Skeletal muscle cell (primary cell): ENCODE measurements at regions not wholly inside any gene's neighbourhood (a gene's known extent, or its start where the extent isn't known, plus 50 kb on each side); places are given as distances from the start of the nearest gene placed in this dataset.
A peak's percentile ranks its signal among the peaks of the same experiment; 100 is the strongest.

Experiments used
- DNase-seq: peaks from one replicate; pipeline ENCODE4 v3.0.0-alpha.2; 2010; ENCODE audit warnings: low read depth
- H3K4me3 ChIP-seq: 2 replicates; pipeline ENCODE4 v1.5.1; 2011; ENCODE audit warnings: low read depth, mild to moderate bottlenecking, control low read depth, low read length, moderate library complexity

DNA sequence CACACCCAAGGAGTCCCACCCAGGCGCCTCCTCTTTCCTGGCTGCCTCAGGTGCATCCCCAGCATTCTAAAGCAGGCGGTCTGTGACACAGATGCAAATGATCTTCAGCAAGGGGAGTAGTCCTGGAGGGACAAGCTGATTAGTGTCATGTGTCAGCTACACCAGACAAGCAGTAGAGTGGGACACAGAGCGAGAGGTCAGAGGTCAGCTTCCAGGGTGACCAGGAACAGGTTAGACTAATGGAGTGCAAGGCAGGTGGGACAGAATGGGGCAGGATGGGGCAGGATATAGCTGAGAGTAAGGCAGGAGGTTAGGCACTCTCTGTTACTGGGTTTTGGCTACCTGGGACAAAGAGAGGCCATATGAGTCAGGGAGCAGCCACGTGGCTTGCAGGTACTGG, 534.0 kb downstream of the FUT8 start:
- DNase-seq, result no peak
- no peak overlapping the region for H3K4me3 ChIP-seq

DNA sequence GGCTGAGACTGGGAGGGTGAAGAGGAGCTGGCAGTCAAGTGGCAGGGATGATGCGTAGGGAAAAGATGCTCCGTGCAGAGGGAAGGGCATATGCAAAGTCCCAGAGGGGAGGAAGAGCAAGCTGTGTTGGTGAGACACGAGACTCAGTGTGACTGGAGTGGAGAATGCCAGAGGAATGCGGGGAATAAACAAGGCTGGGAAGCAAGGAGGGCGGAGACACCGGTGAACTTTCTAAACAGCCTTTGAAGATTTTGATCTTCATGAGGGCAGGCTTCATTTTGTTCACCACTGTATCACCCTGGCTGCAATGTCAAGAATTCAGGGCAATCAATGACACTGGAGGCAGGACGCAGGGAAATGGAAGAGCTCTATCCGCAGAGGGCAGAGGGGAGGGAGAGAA, 535.8 kb downstream of the FUT8 start:
- no peak for DNase-seq

GRCh38 chr14:65949711-65950516, 536.3 kb upstream of the CCDC196 start:
- peak; percentile 7 for DNase-seq
- H3K4me3 ChIP-seq, result no peak overlapping the region

More for the DNA sequence above, 535.8 kb downstream of the FUT8 start:
- no peak overlapping the region for H3K4me3 ChIP-seq

GRCh38 chr14:65954942-65955341, 531.2 kb upstream of the CCDC196 start:
- no peak overlapping the region for H3K4me3 ChIP-seq
- DNase-seq, result no peak

DNA sequence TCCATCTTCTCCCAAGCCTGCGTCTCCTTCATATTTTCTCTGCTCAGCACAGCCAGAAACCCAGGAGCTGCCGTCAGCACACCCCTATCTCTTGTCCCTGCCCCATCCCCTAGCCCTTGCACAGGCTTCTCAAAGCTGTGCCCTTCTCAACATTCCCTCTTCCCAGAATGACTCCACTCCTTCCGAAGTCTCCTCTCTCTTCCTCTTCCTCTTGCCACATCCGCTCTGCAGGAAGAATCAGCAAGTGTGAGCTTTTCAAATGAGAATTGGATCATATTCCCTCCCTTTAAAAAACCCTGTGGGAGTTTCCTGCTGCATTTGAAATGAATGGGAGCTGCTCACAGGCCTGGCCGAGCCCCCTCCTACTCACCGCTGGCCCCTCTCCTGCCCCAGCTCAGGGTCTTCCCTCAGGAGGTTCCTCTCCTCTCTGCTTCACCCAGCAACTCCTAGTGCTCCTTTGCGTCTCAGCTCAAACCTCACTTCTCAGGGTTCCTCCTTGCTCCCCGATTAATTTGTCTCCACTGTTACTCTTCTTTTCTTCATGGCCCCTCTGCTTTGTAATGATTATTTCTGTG, 528.5 kb upstream of the CCDC196 start:
- no peak overlapping the region for H3K4me3 ChIP-seq
- DNase-seq, result no peak

DNA sequence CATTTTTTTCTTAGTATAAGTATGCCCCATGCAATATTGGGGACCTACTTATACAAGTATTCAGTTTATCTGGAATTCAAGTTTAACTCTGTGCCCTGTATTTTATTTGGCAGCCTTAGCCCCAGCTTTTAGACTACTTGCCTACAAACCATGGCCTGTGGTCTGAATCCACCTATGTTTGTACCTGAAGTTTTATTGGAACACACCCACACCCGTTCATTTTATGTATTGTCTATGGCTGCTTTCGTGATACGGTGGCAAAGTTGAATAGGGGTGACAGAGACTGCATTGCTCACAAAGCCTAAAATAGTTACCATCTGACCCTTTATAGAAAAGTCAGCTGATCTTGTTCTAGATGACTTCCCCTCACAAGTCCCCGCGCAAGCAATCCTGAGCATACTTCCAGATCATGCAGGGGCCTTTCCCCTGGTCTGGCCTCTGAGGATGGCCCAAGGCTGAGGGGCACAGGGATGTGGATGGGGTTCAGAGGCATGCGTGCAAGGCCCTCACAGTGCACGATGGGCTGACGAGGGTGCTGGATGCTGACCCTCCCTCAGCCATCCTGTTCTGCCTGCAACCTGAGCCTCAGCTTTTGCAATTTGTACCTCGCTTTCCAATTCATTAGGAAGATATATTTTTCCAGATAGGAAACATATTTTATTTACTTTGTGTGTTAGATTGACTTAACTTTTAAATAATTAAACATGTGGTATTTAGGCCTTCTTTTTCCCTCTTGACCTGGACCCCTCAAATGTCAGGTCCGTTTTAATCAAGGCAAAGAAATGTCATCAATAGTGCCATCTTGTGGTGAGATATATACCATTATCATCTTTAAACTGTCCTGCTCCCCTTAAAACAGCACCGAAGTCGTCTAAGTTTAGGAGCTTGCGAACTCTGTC, 527.3 kb upstream of the CCDC196 start:
- no peak overlapping the region for H3K4me3 ChIP-seq
- DNase-seq, result no peak

GRCh38 chr14:65959563-65960024, 526.6 kb upstream of the CCDC196 start:
- no peak for DNase-seq

DNA sequence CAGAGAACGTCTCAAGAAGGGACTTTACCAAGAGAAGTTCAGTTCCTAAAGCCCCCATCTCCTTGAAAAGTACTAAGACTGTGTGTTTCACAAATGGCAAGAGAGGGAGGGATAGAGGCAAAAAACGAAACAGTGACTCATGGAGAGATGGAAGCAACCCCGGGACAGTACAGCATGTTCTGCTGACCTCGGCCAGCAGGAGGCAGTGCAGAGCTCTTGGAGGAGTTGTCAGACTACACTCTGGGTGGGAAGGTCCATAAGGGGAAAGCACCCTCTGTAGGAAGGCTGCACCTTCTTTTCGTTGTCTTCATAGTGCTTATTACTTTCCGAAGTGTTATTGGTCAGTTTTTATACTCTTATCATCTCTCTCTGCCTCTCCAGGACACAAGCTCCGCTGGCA, 525.2 kb upstream of the CCDC196 start:
- DNase-seq, result no peak
- no peak overlapping the region for H3K4me3 ChIP-seq

More at GRCh38 chr14:65959563-65960024, 526.6 kb upstream of the CCDC196 start:
- no peak overlapping the region for H3K4me3 ChIP-seq

DNA sequence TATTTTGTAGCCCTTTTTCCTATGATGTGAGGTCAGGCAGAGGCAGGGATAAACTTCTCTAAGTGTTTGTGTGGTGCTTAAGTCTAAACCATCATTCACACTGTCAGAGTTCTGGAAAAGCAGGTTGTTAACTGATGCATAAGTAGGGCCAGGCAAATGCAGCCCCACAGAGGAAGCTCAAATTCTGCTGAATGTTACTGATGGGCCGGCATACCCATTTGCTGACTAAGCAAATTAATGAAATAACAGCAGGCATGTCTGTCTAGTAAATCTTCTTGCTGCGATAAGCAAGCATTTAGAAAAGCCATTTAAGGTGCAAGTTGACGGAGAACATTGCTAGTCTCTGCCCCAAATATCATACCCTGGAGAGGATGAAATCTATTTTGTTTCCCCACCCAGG, 523.2 kb upstream of the CCDC196 start:
- no peak for DNase-seq

DNA sequence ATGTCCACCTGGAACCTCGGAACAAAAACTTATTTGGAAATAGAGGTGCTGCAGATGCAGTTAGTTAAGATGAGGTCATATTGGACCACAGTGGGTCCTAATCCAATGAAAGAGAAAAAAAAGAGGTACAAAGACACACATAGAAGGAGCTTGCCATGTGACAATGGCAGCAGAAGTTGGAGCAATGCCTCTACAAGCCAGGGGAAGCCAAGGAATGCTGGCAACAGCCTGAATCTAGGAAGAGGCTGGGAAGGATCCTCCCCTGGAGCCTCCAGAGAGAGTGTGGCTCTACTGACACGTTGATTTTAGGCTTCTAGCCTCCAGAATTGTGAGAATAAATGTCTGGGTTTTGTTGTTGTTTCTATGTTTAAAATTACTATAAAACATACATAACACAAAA, 521.8 kb upstream of the CCDC196 start:
- no peak for DNase-seq
- H3K4me3 ChIP-seq, result no peak overlapping the region

More for the DNA sequence above, 523.2 kb upstream of the CCDC196 start:
- no peak overlapping the region for H3K4me3 ChIP-seq

DNA sequence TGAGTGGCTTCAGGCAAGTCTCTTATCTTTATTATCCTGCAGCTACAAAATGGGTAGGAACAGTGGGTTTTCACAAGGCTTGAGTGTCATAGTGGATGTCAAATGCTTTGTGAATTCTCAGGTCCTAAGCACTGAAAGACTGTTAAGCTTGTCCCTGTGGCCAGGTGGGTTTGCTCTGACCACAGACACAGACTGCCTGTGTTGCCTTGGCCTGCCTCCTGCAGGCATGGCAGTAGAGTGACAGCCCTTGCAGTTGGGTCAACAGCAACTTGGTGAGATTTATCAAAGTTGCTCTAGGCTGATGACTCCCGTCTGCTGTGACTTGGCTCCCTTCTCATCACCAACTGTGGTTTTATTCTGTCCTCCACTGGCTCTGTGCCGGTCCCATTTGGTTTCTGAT, 520.0 kb upstream of the CCDC196 start:
- DNase-seq, result no peak
- H3K4me3 ChIP-seq, result no peak overlapping the region

DNA sequence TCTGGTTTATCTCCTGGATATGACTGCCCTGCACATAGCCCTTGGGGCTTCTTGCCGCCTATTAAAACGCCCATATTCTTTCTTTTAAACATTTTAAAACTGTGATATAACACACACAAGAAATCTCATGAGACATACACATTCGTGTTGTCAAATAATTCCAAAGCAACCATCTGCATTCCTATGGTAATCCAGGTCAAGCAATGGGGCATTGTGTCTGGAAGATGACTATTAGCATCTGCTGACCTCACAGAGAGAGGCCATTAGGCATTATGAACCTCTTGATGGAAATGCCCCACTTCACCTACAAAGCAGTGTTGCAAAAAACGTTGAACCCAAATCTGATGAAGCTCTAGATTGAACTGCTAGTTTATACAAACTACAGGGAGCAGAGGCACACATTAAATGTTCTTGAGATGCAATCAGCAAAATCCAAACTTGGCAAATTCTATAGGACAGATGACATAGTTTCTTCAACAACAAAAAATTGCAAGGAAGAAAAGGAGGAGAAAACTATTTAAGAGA, 513.8 kb upstream of the CCDC196 start:
- DNase-seq, result peak; percentile 6

GRCh38 chr14:65972891-65973290, 513.3 kb upstream of the CCDC196 start:
- peak; percentile 26 for DNase-seq
- H3K4me3 ChIP-seq, result no peak overlapping the region

More for the DNA sequence above, 513.8 kb upstream of the CCDC196 start:
- no peak overlapping the region for H3K4me3 ChIP-seq

DNA sequence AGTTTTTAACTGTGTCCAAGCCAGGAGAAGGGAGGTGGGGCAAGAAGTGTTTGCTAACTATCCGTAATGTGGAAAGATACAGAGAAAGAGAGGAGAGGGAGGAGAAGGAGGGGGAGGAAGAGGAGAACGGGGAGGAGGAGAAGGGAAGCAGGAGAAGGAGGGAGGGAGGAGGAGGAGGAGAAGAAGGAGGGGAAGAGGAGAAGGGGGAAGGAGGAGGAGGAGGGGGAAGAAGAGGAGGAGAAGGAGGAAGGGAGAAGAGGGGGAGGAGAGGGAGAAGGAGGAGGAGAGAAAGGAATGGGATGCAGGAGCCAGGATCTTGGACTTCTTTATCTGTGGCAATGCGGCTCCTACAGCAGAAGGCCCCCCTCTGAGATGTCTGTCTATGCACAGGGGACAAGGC, 510.3 kb upstream of the CCDC196 start:
- no peak overlapping the region for H3K4me3 ChIP-seq
- no peak for DNase-seq

DNA sequence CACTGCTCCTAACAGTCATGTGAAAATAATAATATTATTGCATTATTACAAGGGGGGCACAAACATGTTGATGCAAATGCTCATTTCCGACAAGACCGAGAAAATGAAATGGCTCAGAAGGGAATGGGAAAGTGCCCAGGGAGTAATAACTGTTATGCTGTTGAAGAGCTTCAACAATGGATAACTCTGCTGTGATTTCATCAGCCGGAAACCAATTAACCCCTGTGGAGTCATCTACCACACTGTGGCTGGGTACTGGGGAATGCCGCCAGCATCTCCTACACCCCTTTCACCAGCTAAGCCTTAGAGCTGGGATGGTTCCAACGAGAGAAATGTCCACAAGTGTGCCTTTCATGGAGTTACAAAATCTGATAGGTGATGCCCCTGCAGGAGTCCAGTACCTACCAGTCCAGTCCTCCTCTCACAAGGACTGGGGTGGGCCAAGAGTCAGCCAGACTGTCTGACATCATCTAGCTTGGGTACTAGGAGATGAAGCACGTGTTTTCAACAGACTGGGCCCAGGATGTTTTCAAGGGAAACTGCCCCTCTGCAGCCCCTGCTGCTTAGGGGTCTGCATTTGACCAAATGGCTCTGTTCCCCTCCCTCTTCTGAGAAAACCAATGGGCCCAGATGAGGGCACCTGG, 509.3 kb upstream of the CCDC196 start:
- no peak for DNase-seq
- H3K4me3 ChIP-seq, result no peak overlapping the region

- no peak overlapping the region for H3K4me3 ChIP-seq
- DNase-seq, result no peak
Observed at GRCh38 chr14:65981192-65981843, 504.9 kb upstream of the CCDC196 start.

DNA sequence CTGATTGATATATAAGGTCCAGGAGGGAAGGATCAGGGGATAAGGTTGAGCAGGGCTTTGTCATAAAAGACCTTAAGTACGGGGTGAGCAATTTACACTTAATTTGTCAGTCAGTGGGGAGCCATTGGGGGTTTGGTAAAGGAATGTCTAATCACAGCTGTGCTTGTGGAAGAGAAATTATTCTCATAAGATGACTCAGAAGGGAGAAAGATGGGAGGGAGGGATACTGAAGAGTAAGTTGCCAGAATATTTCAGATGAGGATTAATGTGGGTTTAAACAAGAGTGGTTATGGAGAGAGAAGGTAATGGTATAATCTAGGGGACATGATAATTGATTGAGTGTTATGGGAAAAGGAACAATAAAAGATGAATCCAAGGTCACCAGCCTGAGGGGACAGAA, 500.1 kb upstream of the CCDC196 start:
- H3K4me3 ChIP-seq, result no peak overlapping the region
- DNase-seq, result no peak

DNA sequence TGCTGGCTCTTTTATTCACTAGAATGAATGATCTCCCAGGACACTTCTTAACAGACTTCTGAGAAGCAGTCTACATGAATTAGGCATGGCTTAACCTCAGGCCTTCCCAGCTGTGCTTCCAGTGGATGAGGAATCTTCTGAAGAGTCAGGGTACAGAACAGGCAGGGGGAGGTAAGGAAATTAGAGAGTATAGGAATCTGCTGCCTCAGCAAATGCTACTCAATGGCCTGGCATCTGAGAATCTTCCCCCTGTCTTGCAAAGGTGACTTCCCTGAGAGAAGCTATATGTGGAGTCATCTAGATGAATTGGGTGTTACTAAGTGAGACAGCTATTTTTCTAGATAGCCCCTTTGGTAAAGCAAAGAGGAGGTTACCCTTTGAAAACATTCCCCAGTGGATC, 496.2 kb upstream of the CCDC196 start:
- DNase-seq, result no peak
- no peak overlapping the region for H3K4me3 ChIP-seq

DNA sequence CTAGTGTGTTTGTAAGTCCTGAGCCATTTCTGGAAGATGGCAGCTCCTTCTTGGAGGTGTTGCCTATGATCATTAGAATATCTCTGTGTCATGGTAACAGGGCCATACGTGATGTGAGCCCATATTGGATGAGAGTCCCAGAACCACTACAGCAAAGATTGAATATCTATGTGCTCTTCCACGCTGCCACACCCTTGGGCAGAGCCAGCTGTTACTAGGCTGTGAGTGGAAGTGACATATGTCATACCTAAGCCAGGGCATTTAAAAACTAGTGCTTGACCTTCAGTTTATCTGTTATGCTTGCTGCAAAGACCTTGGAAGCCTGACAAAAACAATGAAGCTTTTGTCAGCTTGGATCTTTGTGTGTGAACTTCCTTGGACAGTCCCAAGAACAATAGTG, 495.1 kb upstream of the CCDC196 start:
- no peak overlapping the region for H3K4me3 ChIP-seq

More for the DNA sequence above, 495.1 kb upstream of the CCDC196 start:
- DNase-seq, result no peak
